ENCODE measurements at regions not wholly inside any gene's neighbourhood (a gene's known extent, or its start where the extent isn't known, plus 50 kb on each side); places are given as distances from the start of the nearest gene placed in this dataset.

DNA sequence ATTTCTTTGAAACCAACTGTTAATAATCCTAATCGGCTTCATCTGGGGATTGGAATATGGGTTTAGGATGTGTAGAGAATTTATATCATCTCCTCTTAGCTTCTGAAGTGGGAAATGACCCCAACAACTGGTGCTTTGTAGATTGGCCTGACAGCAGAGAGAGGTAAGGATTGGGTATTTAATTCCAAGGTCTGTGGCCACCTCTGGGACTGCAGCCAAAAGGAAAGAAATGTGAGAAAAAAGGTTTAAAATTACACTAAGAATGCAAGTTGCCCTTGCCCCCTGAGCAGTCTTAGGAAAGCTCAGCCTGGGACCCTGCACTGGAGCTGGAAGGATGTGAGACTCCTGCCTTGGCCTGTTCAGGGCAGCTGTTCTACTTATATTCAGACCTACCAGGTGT lies 157.1 kb downstream of the FTCDNL1 start:
- no peak overlapping the region for H3K4me2 ChIP-seq (ENCODE audit: insufficient read depth, insufficient read length, low read length)
- no peak overlapping the region for H3K27ac ChIP-seq (ENCODE audit: insufficient read length, low read depth, low read length)
- H3K27me3 ChIP-seq (ENCODE audit: insufficient read depth, low read length): no peaks in the 10 kb centered on the region
- TF ChIP-seq, protein P1, sequence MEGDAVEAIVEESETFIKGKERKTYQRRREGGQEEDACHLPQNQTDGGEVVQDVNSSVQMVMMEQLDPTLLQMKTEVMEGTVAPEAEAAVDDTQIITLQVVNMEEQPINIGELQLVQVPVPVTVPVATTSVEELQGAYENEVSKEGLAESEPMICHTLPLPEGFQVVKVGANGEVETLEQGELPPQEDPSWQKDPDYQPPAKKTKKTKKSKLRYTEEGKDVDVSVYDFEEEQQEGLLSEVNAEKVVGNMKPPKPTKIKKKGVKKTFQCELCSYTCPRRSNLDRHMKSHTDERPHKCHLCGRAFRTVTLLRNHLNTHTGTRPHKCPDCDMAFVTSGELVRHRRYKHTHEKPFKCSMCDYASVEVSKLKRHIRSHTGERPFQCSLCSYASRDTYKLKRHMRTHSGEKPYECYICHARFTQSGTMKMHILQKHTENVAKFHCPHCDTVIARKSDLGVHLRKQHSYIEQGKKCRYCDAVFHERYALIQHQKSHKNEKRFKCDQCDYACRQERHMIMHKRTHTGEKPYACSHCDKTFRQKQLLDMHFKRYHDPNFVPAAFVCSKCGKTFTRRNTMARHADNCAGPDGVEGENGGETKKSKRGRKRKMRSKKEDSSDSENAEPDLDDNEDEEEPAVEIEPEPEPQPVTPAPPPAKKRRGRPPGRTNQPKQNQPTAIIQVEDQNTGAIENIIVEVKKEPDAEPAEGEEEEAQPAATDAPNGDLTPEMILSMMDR (conservative IDR thresholded peaks at IDR 0.05): no peak; the same call in 2 of the 3 replicates
- H2AK5ac ChIP-seq (ENCODE audit: insufficient read length, low read length): no peak overlapping the region
- H3K4me1 ChIP-seq (ENCODE audit: insufficient read depth, low read length): no peaks in the 10 kb centered on the region
- H2BK120ac ChIP-seq (ENCODE audit: low read depth, low read length, poor library complexity, severe bottlenecking): no peak overlapping the region
- no peak overlapping the region for H4K8ac ChIP-seq (replicated peaks; ENCODE audit: insufficient read length, low read depth, low read length)
- no peak overlapping the region for H2BK12ac ChIP-seq (ENCODE audit: insufficient read length, low read depth, low read length)
- no peak overlapping the region for H3K23ac ChIP-seq (ENCODE audit: insufficient read length, low read depth, low read length)
- no peak overlapping the region for H3K4ac ChIP-seq (ENCODE audit: low read depth, low read length)
- no peaks in the 10 kb centered on the region for H3K79me1 ChIP-seq (ENCODE audit: insufficient read depth, low read depth, low read length, poor library complexity, severe bottlenecking)
- DNase-seq: no peak
- H2AFZ ChIP-seq (ENCODE audit: low read length): no peak overlapping the region
- no peak overlapping the region for H3K4me3 Mint-ChIP-seq
- no CpG with 5 or more reads among the region's 1 CpG for WGBS (ENCODE audit: extremely low coverage, insufficient read length, low lambda C conversion rate)
- H3T11ph ChIP-seq (ENCODE audit: low read length): no peak overlapping the region
- no peak overlapping the region for H3K14ac ChIP-seq (ENCODE audit: insufficient read depth, low read length)
- H3K36me3 Mint-ChIP-seq (ENCODE audit: insufficient read depth in 1 of 3, low read depth in 3 of 3): no peaks in the 10 kb centered on the region
- H4K91ac ChIP-seq (ENCODE audit: insufficient read length, low read depth, low read length): no peak overlapping the region
- H2BK20ac ChIP-seq (ENCODE audit: low read depth, low read length, poor library complexity, severe bottlenecking): no peak overlapping the region
- H2BK15ac ChIP-seq (ENCODE audit: low read depth, low read length): no peak overlapping the region
- no peak overlapping the region for H3K18ac ChIP-seq (ENCODE audit: insufficient read length, low read depth, low read length)
- no peaks in the 10 kb centered on the region for H4K20me1 ChIP-seq (ENCODE audit: control insufficient read depth, insufficient read depth, insufficient read length)
- H2BK5ac ChIP-seq (ENCODE audit: insufficient read length, low read length): no peak overlapping the region
- no peaks in the 10 kb centered on the region for H3K9me3 Mint-ChIP-seq
- no peaks in the 10 kb centered on the region for H3K9me3 ChIP-seq (ENCODE audit: control insufficient read depth, low read depth, low read length)
- no peak overlapping the region for H3K56ac ChIP-seq (ENCODE audit: insufficient read length, low read depth, low read length)
- H3K4me1 Mint-ChIP-seq: peaks cover 4 to 17% of the 10 kb centered on the region in 2 experiments; a peak in 3 of 4 replicates
- H3K27ac Mint-ChIP-seq: no peak overlapping the region; a peak in 1 of 7 replicates
- no peak overlapping the region for H3K9ac ChIP-seq (ENCODE audit: extremely low read depth, insufficient read length, low read length)
- no peaks in the 10 kb centered on the region for H3K79me2 ChIP-seq (ENCODE audit: insufficient read depth, low read length)
- no peak overlapping the region for H4K5ac ChIP-seq (ENCODE audit: insufficient read length, low read depth, low read length)
- H3K27me3 Mint-ChIP-seq (ENCODE audit: low read depth): no peaks in the 10 kb centered on the region
- H3K23me2 ChIP-seq (ENCODE audit: insufficient read length, low read depth, low read length, poor library complexity, severe bottlenecking): no peaks in the 10 kb centered on the region

Data from H9 (cell line).